ENCODE measurements at regions not wholly inside any gene's neighbourhood (a gene's known extent, or its start where the extent isn't known, plus 50 kb on each side); places are given as distances from the start of the nearest gene placed in this dataset.

GRCh38 chr1:56034847-56035481, 544.4 kb downstream of the PLPP3 start:
- no peak overlapping the region for H3K4ac ChIP-seq (ENCODE audit: low read depth in 1 of 2, low read length in 2 of 2)
- no peak overlapping the region for H3K23ac ChIP-seq (ENCODE audit: low read length in 2 of 2)
- 100% methylated on average over 2 of the region's 2 CpGs for WGBS
- peak; percentile 12 for DNase-seq
- H2BK12ac ChIP-seq (ENCODE audit: low read length in 2 of 2), result peak overlapping the region in 1 of 2 experiments; percentile 24
- H2BK120ac ChIP-seq (ENCODE audit: low read depth, low read length), result no peak overlapping the region
- no peaks in the 10 kb centered on the region for H3K4me1 ChIP-seq (ENCODE audit: control insufficient read depth, insufficient read depth, low read depth, low read length)
- H2AFZ ChIP-seq (ENCODE audit: low read depth, low read length), result no peak overlapping the region
- H3K14ac ChIP-seq (ENCODE audit: low read length in 2 of 2), result no peak overlapping the region
- no peaks in the 10 kb centered on the region for H3K79me1 ChIP-seq (replicated peaks; ENCODE audit: low read length, poor library complexity, severe bottlenecking)
- no peak overlapping the region for H4K8ac ChIP-seq (ENCODE audit: low read length)
- no peak overlapping the region for H3K27ac ChIP-seq (ENCODE audit: low read length, poor library complexity, severe bottlenecking)
- no peak overlapping the region for H3K4me3 ChIP-seq (ENCODE audit: insufficient read depth in 1 of 2, low read depth in 1 of 2, low read length in 2 of 2)
- no peaks in the 10 kb centered on the region for H3K27me3 ChIP-seq (ENCODE audit: control insufficient read depth in 1 of 2, insufficient read depth in 1 of 2, low read length in 2 of 2)
- H2BK5ac ChIP-seq (ENCODE audit: low read depth, low read length, poor library complexity, severe bottlenecking), result no peak overlapping the region
- H4K91ac ChIP-seq (ENCODE audit: low read length), result no peak overlapping the region
- peak overlapping the region; percentile 12 for H3K9ac ChIP-seq (ENCODE audit: low read length)
- no peak overlapping the region for H3K4me2 ChIP-seq (ENCODE audit: low read length, poor library complexity, severe bottlenecking)
- H3K9me3 ChIP-seq (ENCODE audit: control insufficient read depth, low read length), result no peaks in the 10 kb centered on the region
- no peak overlapping the region for H2AK5ac ChIP-seq (ENCODE audit: low read length, severe bottlenecking)
- H3K18ac ChIP-seq (ENCODE audit: low read depth in 1 of 2, low read length in 2 of 2), result no peak overlapping the region
- H2BK15ac ChIP-seq (ENCODE audit: low read depth, poor library complexity, severe bottlenecking), result no peak overlapping the region
- H3K36me3 ChIP-seq (ENCODE audit: control insufficient read depth in 1 of 2, insufficient read depth in 2 of 2, low read depth in 1 of 2, low read length in 2 of 2), result no peaks in the 10 kb centered on the region

- Histone ChIP-seq H3K18ac (ENCODE audit: low read depth in 1 of 2, low read length in 2 of 2) (no peak overlapping the region), H3K4me3 (ENCODE audit: insufficient read depth in 1 of 2, low read depth in 1 of 2, low read length in 2 of 2) (no peak overlapping the region), H2BK15ac (ENCODE audit: low read depth, poor library complexity, severe bottlenecking) (no peak overlapping the region), H3K4ac (ENCODE audit: low read depth in 1 of 2, low read length in 2 of 2) (no peak overlapping the region), H3K27ac (ENCODE audit: low read length, poor library complexity, severe bottlenecking) (no peak overlapping the region), H4K91ac (ENCODE audit: low read length) (no peak overlapping the region), H3K27me3 (ENCODE audit: control insufficient read depth in 1 of 2, insufficient read depth in 1 of 2, low read length in 2 of 2) (no peaks in the 10 kb centered on the region), H3K14ac (ENCODE audit: low read length in 2 of 2) (no peak overlapping the region), H2BK12ac (ENCODE audit: low read length in 2 of 2) (no peak overlapping the region), H3K79me1 (replicated peaks; ENCODE audit: low read length, poor library complexity, severe bottlenecking) (no peaks in the 10 kb centered on the region), H4K8ac (ENCODE audit: low read length) (no peak overlapping the region), H2BK120ac (ENCODE audit: low read depth, low read length) (no peak overlapping the region), H3K4me1 (ENCODE audit: control insufficient read depth, insufficient read depth, low read depth, low read length) (no peaks in the 10 kb centered on the region), H3K9me3 (ENCODE audit: control insufficient read depth, low read length) (no peaks in the 10 kb centered on the region), H2AFZ (ENCODE audit: low read depth, low read length) (no peak overlapping the region), H2BK5ac (ENCODE audit: low read depth, low read length, poor library complexity, severe bottlenecking) (no peak overlapping the region), H2AK5ac (ENCODE audit: low read length, severe bottlenecking) (no peak overlapping the region), H3K23ac (ENCODE audit: low read length in 2 of 2) (no peak overlapping the region), H3K36me3 (ENCODE audit: control insufficient read depth in 1 of 2, insufficient read depth in 2 of 2, low read depth in 1 of 2, low read length in 2 of 2) (no peaks in the 10 kb centered on the region), H3K9ac (ENCODE audit: low read length) (peak overlapping the region; percentile 59), H3K4me2 (ENCODE audit: low read length, poor library complexity, severe bottlenecking) (no peak overlapping the region)
- peak; percentile 61 for DNase-seq
Measured at GRCh38 chr1:56034222-56034621, 545.1 kb downstream of the PLPP3 start.

GRCh38 chr1:56033321-56034037, 545.9 kb downstream of the PLPP3 start:
- Histone ChIP-seq H3K4me3 (ENCODE audit: insufficient read depth in 1 of 2, low read depth in 1 of 2, low read length in 2 of 2) (no peak overlapping the region), H4K91ac (ENCODE audit: low read length) (no peak overlapping the region), H2BK12ac (ENCODE audit: low read length in 2 of 2) (peak overlapping the region; percentile 83 to 87), H3K23ac (ENCODE audit: low read length in 2 of 2) (no peak overlapping the region), H3K9ac (ENCODE audit: low read length) (peak overlapping the region; percentile 59), H2AK5ac (ENCODE audit: low read length, severe bottlenecking) (no peak overlapping the region), H3K27me3 (ENCODE audit: control insufficient read depth in 1 of 2, insufficient read depth in 1 of 2, low read length in 2 of 2) (no peaks in the 10 kb centered on the region), H3K4me2 (ENCODE audit: low read length, poor library complexity, severe bottlenecking) (no peak overlapping the region), H3K36me3 (ENCODE audit: control insufficient read depth in 1 of 2, insufficient read depth in 2 of 2, low read depth in 1 of 2, low read length in 2 of 2) (no peaks in the 10 kb centered on the region), H3K4me1 (ENCODE audit: control insufficient read depth, insufficient read depth, low read depth, low read length) (no peaks in the 10 kb centered on the region), H3K9me3 (ENCODE audit: control insufficient read depth, low read length) (no peaks in the 10 kb centered on the region), H3K4ac (ENCODE audit: low read depth in 1 of 2, low read length in 2 of 2) (no peak overlapping the region), H3K79me1 (replicated peaks; ENCODE audit: low read length, poor library complexity, severe bottlenecking) (no peaks in the 10 kb centered on the region), H2BK15ac (ENCODE audit: low read depth, poor library complexity, severe bottlenecking) (no peak overlapping the region), H2BK5ac (ENCODE audit: low read depth, low read length, poor library complexity, severe bottlenecking) (no peak overlapping the region), H4K8ac (ENCODE audit: low read length) (peak overlapping the region; percentile 60), H2AFZ (ENCODE audit: low read depth, low read length) (no peak overlapping the region), H3K14ac (ENCODE audit: low read length in 2 of 2) (no peak overlapping the region), H3K27ac (ENCODE audit: low read length, poor library complexity, severe bottlenecking) (no peak overlapping the region), H3K18ac (ENCODE audit: low read depth in 1 of 2, low read length in 2 of 2) (peak overlapping the region in 1 of 2 experiments; percentile 21), H2BK120ac (ENCODE audit: low read depth, low read length) (peak overlapping the region; percentile 8)
- DNase-seq, result no peak
- WGBS, result 89% methylated on average over 2 of the region's 3 CpGs

- no peak overlapping the region for H2AK5ac ChIP-seq (ENCODE audit: low read length, severe bottlenecking)
- H3K9ac ChIP-seq (ENCODE audit: low read length), result no peak overlapping the region
- DNase-seq, result no peak
- H3K4me2 ChIP-seq (ENCODE audit: low read length, poor library complexity, severe bottlenecking), result no peak overlapping the region
- H2BK120ac ChIP-seq (ENCODE audit: low read depth, low read length), result no peak overlapping the region
- no peak overlapping the region for H3K23ac ChIP-seq (ENCODE audit: low read length in 2 of 2)
- H3K27me3 ChIP-seq (ENCODE audit: control insufficient read depth in 1 of 2, insufficient read depth in 1 of 2, low read length in 2 of 2), result no peaks in the 10 kb centered on the region
- H3K4ac ChIP-seq (ENCODE audit: low read depth in 1 of 2, low read length in 2 of 2), result no peak overlapping the region
- no peak overlapping the region for H2BK15ac ChIP-seq (ENCODE audit: low read depth, poor library complexity, severe bottlenecking)
- H3K4me1 ChIP-seq (ENCODE audit: control insufficient read depth, insufficient read depth, low read depth, low read length), result no peaks in the 10 kb centered on the region
- no peak overlapping the region for H2BK5ac ChIP-seq (ENCODE audit: low read depth, low read length, poor library complexity, severe bottlenecking)
- H3K9me3 ChIP-seq (ENCODE audit: control insufficient read depth, low read length), result no peaks in the 10 kb centered on the region
- no peak overlapping the region for H3K4me3 ChIP-seq (ENCODE audit: insufficient read depth in 1 of 2, low read depth in 1 of 2, low read length in 2 of 2)
- no peak overlapping the region for H4K91ac ChIP-seq (ENCODE audit: low read length)
- no peak overlapping the region for H3K27ac ChIP-seq (ENCODE audit: low read length, poor library complexity, severe bottlenecking)
- 88% methylated on average over 2 of the region's 3 CpGs for WGBS
- H3K18ac ChIP-seq (ENCODE audit: low read depth in 1 of 2, low read length in 2 of 2), result peak overlapping the region in 1 of 2 experiments; percentile 21
- no peak overlapping the region for H2BK12ac ChIP-seq (ENCODE audit: low read length in 2 of 2)
- H3K36me3 ChIP-seq (ENCODE audit: control insufficient read depth in 1 of 2, insufficient read depth in 2 of 2, low read depth in 1 of 2, low read length in 2 of 2), result no peaks in the 10 kb centered on the region
- H3K14ac ChIP-seq (ENCODE audit: low read length in 2 of 2), result no peak overlapping the region
- H4K8ac ChIP-seq (ENCODE audit: low read length), result no peak overlapping the region
- no peaks in the 10 kb centered on the region for H3K79me1 ChIP-seq (replicated peaks; ENCODE audit: low read length, poor library complexity, severe bottlenecking)
- H2AFZ ChIP-seq (ENCODE audit: low read depth, low read length), result no peak overlapping the region
Measured at GRCh38 chr1:56032096-56032676, 547.2 kb downstream of the PLPP3 start.
